KOPT-K1 (cell line): ENCODE measurements at regions not wholly inside any gene's neighbourhood (a gene's known extent, or its start where the extent isn't known, plus 50 kb on each side); places are given as distances from the start of the nearest gene placed in this dataset.
"Not testable (repeated sequence)": the region's sequence is repeated elsewhere in the genome, so short reads cannot be mapped to it uniquely, and the experiment has no call there.

Experiments
- H3K27ac ChIP-seq: fragments of 200-600 bp; sonication (generic); 2 replicates; pipeline ENCODE4 v1.5.1; 2016; ENCODE audit warnings: antibody characterized with exemption, mild to moderate bottlenecking, low read depth, low read length; ENCODE audit not compliant: poor library complexity, severe bottlenecking
- H3K36me3 ChIP-seq: fragments of 200-600 bp; sonication (generic); 2 replicates; pipeline ENCODE4 v1.5.1; 2017; ENCODE audit warnings: antibody characterized with exemption, mild to moderate bottlenecking, low read length, moderate library complexity; ENCODE audit not compliant: insufficient read depth
- H3K9me3 ChIP-seq: fragments of 200-600 bp; sonication (generic); 2 replicates; pipeline ENCODE4 v1.5.1; 2017; ENCODE audit warnings: antibody characterized with exemption, low read length, mild to moderate bottlenecking; ENCODE audit not compliant: insufficient read depth, poor library complexity, severe bottlenecking

DNA sequence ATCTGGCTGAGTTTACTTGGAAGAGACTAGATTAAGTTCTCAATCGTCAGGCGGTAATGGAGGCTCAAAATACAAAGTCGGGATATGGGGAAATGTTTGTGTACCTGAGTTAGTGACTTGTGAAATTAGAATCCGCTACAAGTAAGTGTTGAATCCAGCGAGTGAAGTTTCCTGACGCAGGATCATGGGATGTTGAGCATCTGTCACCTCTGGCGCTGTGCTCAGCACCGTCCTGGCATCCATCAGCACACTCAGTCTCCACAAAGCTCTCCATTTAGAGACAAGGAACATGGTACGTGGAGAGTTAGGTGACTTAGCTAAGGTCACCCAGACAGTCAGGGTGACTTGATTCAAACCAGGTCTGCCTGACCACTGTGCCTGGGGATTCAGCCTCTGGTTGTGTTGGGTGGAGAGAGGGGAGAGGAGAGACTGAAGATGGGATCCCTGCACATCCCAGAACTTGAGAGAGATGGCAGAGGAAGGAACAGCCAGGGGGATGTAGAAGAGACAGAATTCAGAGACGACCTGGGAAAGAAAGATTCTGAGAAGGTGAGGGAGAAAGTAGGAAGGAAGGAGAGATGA is 251.2 kb downstream of the ACKR3 start:
- Histone ChIP-seq H3K27ac (no peak overlapping the region), H3K9me3 (no peaks in the 10 kb centered on the region), H3K36me3 (no peaks in the 10 kb centered on the region)

DNA sequence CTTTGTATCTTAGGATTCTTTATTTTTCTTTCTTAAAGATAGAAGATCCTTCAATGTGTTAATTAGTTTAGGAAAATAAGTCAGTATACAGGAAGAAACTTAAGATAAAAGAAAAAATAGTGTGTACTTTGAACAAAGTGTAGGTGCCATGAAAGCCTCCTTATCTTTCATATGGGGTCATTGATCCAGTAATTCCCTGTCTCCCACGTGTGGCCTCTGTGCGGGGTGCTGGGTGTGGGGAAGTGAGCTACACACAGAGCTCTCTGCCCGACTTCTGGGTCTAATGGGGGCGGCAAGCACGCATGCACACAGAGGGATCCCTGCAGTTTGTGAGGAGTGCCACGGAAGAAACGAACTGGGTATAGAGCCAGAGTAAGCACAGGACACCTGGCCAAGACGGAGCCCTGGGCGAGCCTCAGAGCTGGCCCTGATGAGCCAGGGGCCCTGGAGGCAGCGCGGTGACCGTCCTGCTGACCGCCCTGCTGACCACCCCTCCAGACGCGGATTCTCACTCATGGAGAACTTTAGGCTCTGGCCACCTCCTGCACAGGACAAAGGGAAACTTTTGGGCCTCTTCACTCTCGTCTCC is 253.5 kb downstream of the ACKR3 start:
- Histone ChIP-seq H3K36me3 (no peaks in the 10 kb centered on the region), H3K9me3 (no peaks in the 10 kb centered on the region), H3K27ac (no peak overlapping the region)

DNA sequence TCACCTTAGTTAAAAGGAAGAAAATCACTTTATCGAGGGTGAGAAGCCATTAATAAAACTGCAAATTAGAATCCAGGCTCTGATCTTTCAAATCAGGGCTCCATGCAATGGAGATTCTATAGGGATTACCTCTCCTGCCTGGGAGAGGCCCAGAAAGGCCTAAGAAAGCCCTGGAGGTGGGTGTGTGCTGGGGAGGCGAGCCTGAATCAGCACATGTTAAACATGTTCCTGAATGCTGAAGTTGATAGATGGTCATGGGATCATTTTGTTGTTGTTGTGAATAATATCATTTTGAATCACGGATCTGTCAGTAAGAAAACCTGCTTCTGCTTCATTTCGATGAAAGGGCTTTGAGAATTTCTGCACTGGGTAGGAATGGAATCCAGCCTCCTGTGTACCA is 254.3 kb downstream of the ACKR3 start:
- no peaks in the 10 kb centered on the region for H3K9me3 ChIP-seq
- H3K27ac ChIP-seq, result no peak overlapping the region
- no peaks in the 10 kb centered on the region for H3K36me3 ChIP-seq

DNA sequence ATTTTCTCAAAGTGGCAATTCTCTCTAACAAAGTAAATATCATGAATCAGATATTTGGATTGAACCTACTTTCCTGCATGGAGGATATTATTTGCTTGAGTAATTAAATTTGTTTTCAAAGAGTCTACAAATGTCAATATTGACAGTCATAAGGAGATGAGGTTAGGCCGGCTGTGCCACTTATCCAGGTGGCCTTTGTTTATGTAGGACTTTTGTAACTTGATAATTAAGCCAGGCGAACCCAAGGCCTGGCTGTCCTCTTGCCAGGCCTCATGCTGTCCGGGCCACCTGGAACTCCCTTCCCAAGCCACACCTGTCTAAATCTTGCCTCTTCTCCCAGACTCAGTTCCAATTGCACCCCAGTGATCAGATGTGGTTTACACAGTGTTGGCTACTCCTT is 255.2 kb downstream of the ACKR3 start:
- Histone ChIP-seq H3K9me3 (no peaks in the 10 kb centered on the region), H3K36me3 (no peaks in the 10 kb centered on the region), H3K27ac (no peak overlapping the region)

DNA sequence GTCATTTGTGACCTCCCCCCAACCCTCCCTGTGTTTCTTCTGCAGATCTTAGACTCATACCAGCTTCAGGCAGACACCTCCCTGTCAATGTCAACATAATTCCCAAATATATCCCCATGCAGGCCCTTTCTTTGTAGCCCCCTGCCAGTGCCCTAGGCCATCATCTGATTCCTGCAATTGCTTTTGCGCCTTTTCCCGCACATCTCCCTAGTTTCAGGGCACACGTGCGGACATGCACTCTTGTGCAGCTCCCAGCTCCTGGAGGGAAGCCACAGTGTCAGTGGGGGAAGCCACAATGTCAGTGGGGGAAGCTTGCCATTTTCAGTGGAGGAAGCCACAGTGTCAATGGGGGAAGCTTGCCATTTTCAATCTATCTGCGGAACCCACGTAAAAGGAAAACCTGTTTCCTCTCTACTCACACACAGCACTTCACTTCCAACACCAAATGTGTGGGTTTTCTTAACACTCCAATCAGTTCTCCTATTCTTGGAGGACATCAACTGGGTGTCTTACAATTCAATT is 256.4 kb downstream of the ACKR3 start:
- Histone ChIP-seq H3K9me3 (no peaks in the 10 kb centered on the region), H3K27ac (no peak overlapping the region), H3K36me3 (no peaks in the 10 kb centered on the region)

DNA sequence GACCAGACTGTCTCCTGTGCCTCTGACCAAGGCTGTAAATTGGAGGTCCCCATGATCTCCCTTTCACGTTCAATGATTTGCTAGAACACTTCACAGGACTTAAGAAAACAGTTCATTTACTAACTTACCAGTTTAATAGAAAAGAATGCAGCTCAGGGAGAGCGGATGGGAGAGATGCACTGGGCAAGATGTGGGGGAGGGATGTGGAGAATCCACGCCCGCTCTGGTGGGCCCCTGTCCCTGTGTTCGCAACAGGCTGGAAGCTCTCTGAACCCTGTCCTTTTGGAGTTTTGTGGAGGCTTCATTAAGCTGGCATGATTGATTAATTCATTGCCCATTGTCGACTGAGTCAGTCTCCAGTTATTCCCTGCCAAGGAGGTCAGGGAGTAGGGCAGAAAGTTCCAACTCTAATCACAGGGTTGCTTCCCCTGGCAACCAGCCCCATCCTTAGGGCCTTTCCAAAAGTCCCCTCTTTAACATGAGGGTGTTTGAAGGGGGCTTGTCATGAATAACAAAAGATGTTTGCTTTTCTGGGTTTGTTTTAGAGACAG is 257.1 kb downstream of the ACKR3 start:
- Histone ChIP-seq H3K9me3 (no peaks in the 10 kb centered on the region), H3K36me3 (no peaks in the 10 kb centered on the region), H3K27ac (no peak overlapping the region)

DNA sequence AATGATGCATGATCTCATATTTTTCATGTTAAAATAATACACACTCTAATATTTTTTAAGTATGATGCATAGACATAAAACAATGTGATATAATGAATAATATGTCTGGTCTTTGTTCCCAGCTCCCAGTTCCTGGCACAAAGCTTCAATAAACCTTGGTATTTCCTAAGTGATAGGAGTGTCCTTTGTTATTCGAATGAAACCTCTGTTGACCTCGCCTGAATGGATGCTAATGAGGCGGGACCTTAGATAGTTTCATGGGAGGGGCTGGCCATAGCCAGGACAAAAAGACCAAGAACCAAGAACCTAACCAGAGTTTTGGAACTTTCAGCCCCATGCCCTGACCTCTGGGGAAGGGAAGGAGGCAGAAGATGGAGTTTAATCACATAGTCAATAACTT is 257.7 kb upstream of the COPS8 start:
- Histone ChIP-seq H3K27ac (no peak overlapping the region), H3K36me3 (no peaks in the 10 kb centered on the region), H3K9me3 (no peaks in the 10 kb centered on the region)

DNA sequence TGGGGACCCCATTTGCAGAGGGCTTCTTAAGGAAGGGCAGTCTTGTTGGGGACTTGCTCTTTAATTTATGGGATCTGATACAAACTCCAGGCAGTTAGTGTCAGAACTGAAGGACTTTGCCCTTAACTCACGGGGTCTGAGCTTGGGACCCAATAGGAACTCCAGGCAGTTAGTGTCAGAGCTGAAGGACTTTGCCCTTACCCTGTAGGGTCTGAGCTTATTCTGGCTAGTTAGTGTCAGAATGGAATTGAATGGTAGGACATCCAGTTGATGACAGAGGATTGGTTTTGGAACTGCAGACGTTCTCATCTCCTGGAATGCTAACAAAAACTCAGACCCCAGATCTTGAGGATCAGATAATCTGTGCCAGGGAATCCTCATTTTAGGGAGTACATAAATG is 256.9 kb upstream of the COPS8 start:
- no peaks in the 10 kb centered on the region for H3K36me3 ChIP-seq
- no peaks in the 10 kb centered on the region for H3K9me3 ChIP-seq
- H3K27ac ChIP-seq, result no peak overlapping the region

DNA sequence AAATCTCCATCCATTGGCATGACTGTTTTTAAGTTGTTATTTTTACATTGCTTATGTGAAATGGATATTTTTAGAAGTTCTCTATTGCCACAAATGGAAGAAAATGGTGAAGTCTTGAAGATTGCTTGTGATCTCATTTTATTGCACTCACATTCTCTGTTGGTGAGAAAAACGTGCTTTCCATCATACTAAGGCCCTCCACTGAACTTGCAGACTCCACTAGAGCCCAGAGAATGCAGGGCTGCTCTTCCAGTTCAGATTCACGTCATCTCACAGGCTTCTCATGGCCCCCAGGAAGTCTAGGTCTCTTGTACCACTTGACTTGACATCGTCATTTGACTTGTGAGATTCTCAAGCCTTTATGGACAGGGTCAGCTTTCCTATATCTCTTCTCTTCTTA is 254.8 kb upstream of the COPS8 start:
- Histone ChIP-seq H3K36me3 (no peaks in the 10 kb centered on the region), H3K9me3 (peaks cover 10% of the 10 kb centered on the region), H3K27ac (no peak overlapping the region)

DNA sequence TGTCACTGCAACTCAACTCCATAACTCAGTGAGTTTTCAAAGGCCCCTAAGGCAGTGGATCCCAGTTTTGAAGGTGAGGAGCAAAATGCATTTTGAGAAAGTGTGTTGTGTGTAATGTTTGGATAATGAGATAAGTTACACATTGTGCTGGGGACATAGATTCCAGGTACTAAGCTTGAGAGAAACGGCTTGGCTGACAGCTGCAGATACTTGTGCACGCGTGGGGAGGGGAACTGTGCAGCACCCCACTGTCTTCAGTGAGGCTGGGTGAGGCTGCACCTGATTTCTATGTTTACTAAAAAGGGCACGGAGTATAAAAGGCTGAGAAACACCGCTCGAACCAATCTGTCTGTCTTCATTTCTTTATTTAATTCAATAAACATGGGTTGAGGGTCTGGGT is 254.0 kb upstream of the COPS8 start:
- Histone ChIP-seq H3K9me3 (peaks cover 15% of the 10 kb centered on the region), H3K36me3 (no peaks in the 10 kb centered on the region), H3K27ac (no peak overlapping the region)

DNA sequence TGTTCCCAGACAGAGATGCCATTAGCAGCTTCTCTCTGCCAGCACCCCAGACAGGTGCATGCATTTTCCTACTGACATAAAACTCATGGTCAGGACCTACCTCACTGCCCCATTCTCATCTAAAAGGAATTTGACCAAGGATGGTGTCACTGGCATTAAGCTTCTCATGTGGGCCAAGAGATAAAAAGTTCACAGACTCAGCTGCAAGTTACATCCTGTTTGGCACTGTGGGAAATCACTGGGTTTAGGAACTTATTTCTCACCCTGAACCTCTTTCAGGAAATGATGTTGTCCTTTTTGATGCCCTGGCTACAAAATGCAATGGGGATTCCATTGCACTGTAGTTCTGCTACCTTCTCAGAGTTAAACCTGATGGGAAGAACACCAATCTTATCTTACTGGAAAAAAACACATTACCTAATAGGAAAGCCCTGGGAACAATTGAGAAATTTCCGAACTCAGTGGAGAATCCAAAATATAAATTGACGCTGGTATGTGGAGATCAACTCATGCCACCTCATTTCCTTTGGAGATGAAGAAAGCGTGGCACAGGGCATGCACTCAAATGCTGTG is 252.1 kb upstream of the COPS8 start:
- no peaks in the 10 kb centered on the region for H3K36me3 ChIP-seq
- H3K9me3 ChIP-seq, result peaks cover 15% of the 10 kb centered on the region
- H3K27ac ChIP-seq, result no peak overlapping the region

DNA sequence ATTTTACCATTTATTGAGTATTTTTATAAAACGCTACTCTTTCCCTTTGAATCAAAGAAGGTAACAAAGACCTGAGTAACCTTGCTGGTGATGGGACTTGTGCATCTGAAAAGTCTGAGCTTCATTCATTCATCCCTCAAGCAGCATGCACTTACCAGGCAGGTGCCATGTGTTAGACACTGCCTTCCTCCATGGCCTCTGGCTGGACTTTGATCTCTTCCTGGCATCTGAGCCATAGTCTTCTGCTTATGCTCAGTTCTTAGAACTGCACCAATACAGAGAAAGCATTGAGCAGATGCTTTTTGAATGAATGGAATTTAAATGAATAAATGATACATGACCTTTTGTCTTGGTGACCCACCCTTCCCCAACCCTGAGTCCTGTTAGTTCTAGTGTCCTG is 251.4 kb upstream of the COPS8 start:
- Histone ChIP-seq H3K36me3 (no peaks in the 10 kb centered on the region), H3K27ac (no peak overlapping the region), H3K9me3 (peaks cover 15% of the 10 kb centered on the region)

DNA sequence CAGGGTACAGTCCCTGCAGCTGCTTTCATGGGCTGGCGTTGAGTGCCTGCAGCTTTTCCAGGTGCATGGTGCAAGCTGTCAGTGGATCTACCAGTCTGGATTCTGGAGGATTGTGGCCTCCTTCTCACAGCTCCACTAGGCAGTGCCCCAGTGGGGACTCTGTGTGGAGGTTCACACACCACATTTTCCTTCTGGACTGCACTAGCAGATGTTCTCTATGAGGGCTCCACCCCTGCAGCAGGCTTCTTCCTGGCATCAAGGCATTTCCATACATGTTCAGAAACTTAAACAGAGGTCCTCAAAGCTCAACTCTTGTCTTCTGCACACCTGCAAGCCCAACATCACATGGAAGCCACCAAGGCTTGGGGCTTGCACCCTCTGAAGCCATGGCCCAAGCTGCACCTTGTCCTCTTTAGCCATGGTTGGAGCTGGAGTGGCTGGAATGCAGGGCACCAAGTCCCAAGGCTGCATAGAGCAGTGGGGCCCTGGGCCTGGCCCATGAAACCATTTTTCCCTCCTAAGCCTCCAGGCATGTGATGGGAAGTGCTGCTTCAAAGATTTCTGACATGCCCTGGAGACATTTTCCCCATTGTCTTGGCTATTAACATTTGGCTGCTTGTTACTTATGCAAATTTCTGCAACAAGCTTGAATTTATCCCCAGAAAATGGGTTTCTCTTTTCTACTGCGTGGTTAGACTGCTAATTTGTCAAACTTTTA is 250.2 kb upstream of the COPS8 start:
- Histone ChIP-seq H3K27ac (no peak overlapping the region), H3K9me3 (peaks cover 15% of the 10 kb centered on the region), H3K36me3 (no peaks in the 10 kb centered on the region)

DNA sequence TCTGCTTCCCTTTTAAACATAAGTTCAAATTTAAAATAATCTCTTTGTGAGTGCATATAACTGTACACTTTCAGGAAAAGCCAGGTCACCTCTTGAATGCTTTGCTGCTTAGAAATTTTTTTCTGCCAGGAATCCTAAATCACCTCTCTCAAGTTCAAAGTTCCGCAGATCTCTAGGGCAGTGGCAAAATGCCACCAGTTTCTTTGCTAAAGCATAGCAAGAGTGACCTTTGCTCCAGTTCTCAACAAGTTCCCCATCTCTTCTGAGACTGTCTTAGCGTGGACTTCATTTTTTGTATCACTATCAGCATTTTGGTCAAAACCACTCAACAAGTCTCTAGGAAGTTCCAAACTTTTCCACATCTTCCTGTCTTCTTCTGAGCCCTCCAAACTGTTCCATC is 249.7 kb upstream of the COPS8 start:
- not testable (repeated sequence) for H3K27ac ChIP-seq, H3K36me3 ChIP-seq
- H3K9me3 ChIP-seq, result peaks cover 15% of the 10 kb centered on the region

DNA sequence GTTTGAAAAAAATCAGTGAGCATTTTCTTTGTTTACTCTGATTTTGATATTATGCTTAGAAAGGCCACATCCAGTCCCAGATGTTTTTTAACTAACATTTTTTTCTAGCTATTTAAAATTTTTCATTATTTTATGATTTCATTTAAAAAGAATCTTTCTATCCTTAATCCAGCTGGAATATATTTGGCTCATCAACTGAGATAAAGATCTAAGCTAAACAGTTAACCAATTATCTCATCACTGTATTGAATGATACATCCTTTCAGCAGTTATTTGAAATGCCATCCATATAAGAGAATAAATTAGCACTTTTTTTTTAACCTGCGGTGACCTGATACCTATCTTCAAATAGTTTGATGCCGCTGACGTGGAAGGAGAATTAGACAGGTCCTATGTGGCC is 245.5 kb upstream of the COPS8 start:
- peaks cover 22% of the 10 kb centered on the region for H3K9me3 ChIP-seq
- H3K36me3 ChIP-seq, result no peaks in the 10 kb centered on the region
- no peak overlapping the region for H3K27ac ChIP-seq
